HCT116 (cell line): ENCODE measurements at regions not wholly inside any gene's neighbourhood (a gene's known extent, or its start where the extent isn't known, plus 50 kb on each side); places are given as distances from the start of the nearest gene placed in this dataset.

Experiments used
- ATAC-seq: fragments of 200-7000 bp; cut with Tn5 transposase; 2 replicates; pipeline ENCODE4 v1.9.1; 2020; ENCODE audit warnings: mild to moderate bottlenecking, moderate library complexity
- BruUV-seq: library from RNA; stranded (reverse); fragments of 400-500 nt; replicated peaks from 2 replicates; lab custom pipeline; 2021; lab: Mats Ljungman, UMichigan
- CTCF ChIA-PET: fragments of 300-600 bp; sonication (Branson Sonifier 250); formaldehyde crosslinking; loops from one replicate; lab custom pipeline; 2021; ENCODE audit warnings: antibody characterized with exemption; lab: Charles Lee
- POLR2A ChIA-PET: fragments of 300-600, 350-600 bp; sonication (Branson Sonifier 250); formaldehyde crosslinking; loops from one replicate; lab custom pipeline; 2021; ENCODE audit warnings: antibody characterized with exemption; lab: Charles Lee
- RAD21 ChIA-PET, 2 experiments: fragments of 300-600 bp; sonication (Branson Sonifier 250); formaldehyde crosslinking; loops; one replicate each; lab custom pipeline; 2023; ENCODE audit warnings: low total read pairs in 2 of 2; ENCODE audit not compliant: uncharacterized antibody in 2 of 2, unreplicated experiment in 2 of 2, low non-redundant PET in 1 of 2; lab: Charles Lee
- DNase-seq: peaks from one replicate; pipeline ENCODE4 v3.0.0-alpha.2; 2010; ENCODE audit warnings: low read depth, low spot score
- H2AFZ ChIP-seq: fragments of 200-600 bp; shearing (Covaris generic), sonication (generic); 2 replicates; pipeline ENCODE4 v1.6.1; 2017; ENCODE audit warnings: low read depth, mixed run types, mixed read lengths, antibody characterized with exemption, low read length; ENCODE audit not compliant: poor library complexity, severe bottlenecking
- H3K27ac ChIP-seq: 2 replicates; pipeline ENCODE4 v1.5.1; 2012; ENCODE audit warnings: low read depth, low read length
- H3K27me3 ChIP-seq: fragments of 200-600 bp; sonication (generic); 2 replicates; pipeline ENCODE4 v1.6.1; 2016; ENCODE audit warnings: mixed run types, low read length, mixed read lengths; ENCODE audit not compliant: insufficient read depth
- H3K36me3 ChIP-seq, 2 experiments: fragments of 200-500 bp in 1 of 2; fragments of 200-600 bp in 1 of 2; sonication (Bioruptor generic) in 1 of 2; sonication (generic) in 1 of 2; 2 replicates each; pipeline versions ENCODE4 v1.5.1 to v1.6.1; 2014 to 2016; ENCODE audit warnings: low read length in 2 of 2, inconsistent platforms in 1 of 2, mixed read lengths in 1 of 2, mixed run types in 1 of 2; ENCODE audit not compliant: insufficient read depth in 2 of 2, control insufficient read depth in 1 of 2
- H3K4me1 ChIP-seq, 2 experiments: fragments of 200-600 bp in 1 of 2; sonication (generic) in 1 of 2; 2 replicates each; pipeline versions ENCODE4 v1.5.1 to v1.6.1; 2012 to 2017; ENCODE audit warnings: low read length in 2 of 2, inconsistent platforms in 1 of 2, mild to moderate bottlenecking in 1 of 2, mixed read lengths in 1 of 2, mixed run types in 1 of 2, moderate library complexity in 1 of 2; ENCODE audit not compliant: insufficient read depth in 2 of 2, control insufficient read depth in 1 of 2
- H3K4me2 ChIP-seq: fragments of 200-600 bp; sonication (generic); 2 replicates; pipeline ENCODE4 v1.6.1; 2017; ENCODE audit warnings: mixed run types, low read length, mixed read lengths
- H3K4me3 ChIP-seq, 2 experiments: fragments of 200-600 bp in 1 of 2; sonication (generic) in 1 of 2; replicated peaks in 1 of 2; 2 replicates each; pipeline ENCODE4 v1.5.1; 2011 to 2016; ENCODE audit warnings: low read length in 2 of 2, control low read depth in 1 of 2, low read depth in 1 of 2, mild to moderate bottlenecking in 1 of 2, mixed read lengths in 1 of 2, mixed run types in 1 of 2
- H3K79me2 ChIP-seq: fragments of 200-600 bp; sonication (generic); 2 replicates; pipeline ENCODE4 v1.6.1; 2017; ENCODE audit warnings: mild to moderate bottlenecking, mixed run types, low read length, moderate library complexity, mixed read lengths; ENCODE audit not compliant: insufficient read depth
- H3K9ac ChIP-seq: fragments of 200-600 bp; sonication (generic); 2 replicates; pipeline ENCODE4 v1.6.1; 2016; ENCODE audit warnings: low read length, mixed read lengths
- H3K9me2 ChIP-seq: fragments of 200-600 bp; sonication (generic), shearing (Covaris generic); 2 replicates; pipeline ENCODE4 v1.6.1; 2017; ENCODE audit warnings: mixed run types, mild to moderate bottlenecking, moderate library complexity; ENCODE audit not compliant: insufficient read depth
- H3K9me3 ChIP-seq, 2 experiments: fragments of 200-500 bp in 1 of 2; fragments of 200-600 bp in 1 of 2; sonication (Bioruptor generic) in 1 of 2; sonication (generic) in 1 of 2; 2 replicates each; pipeline ENCODE4 v1.6.1; 2014 to 2017; ENCODE audit warnings: low read length in 2 of 2, mixed read lengths in 2 of 2, inconsistent platforms in 1 of 2, low read depth in 1 of 2, mild to moderate bottlenecking in 1 of 2, mixed run types in 1 of 2, moderate library complexity in 1 of 2; ENCODE audit not compliant: control insufficient read depth in 1 of 2, insufficient read depth in 1 of 2
- H4K20me1 ChIP-seq: fragments of 200-600 bp; sonication (generic), shearing (Covaris generic); 2 replicates; pipeline ENCODE4 v1.6.1; 2017; ENCODE audit warnings: mixed run types, mild to moderate bottlenecking, moderate library complexity; ENCODE audit not compliant: insufficient read depth
- CBX3 ChIP-seq: IDR thresholded peaks from 2 replicates; pipeline ENCODE4 v1.6.1; 2012; ENCODE audit warnings: low read depth
- CEBPB ChIP-seq: IDR thresholded peaks from 2 replicates; pipeline ENCODE4 v1.6.1; 2012; ENCODE audit warnings: low read depth
- EGR1 ChIP-seq: IDR thresholded peaks from 2 replicates; pipeline ENCODE4 v1.6.1; 2012; ENCODE audit warnings: low read depth
- EZH2 ChIP-seq: fragments of 200-600 bp; sonication (generic); IDR thresholded peaks from 2 replicates; pipeline ENCODE4 v1.6.1; 2017; ENCODE audit warnings: antibody characterized with exemption, mixed run types
- EZH2phosphoT487 ChIP-seq: fragments of 200-600 bp; IDR thresholded peaks from 2 replicates; pipeline ENCODE4 v1.6.1; 2018; ENCODE audit warnings: antibody characterized with exemption, borderline replicate concordance
- FOSL1 ChIP-seq: IDR thresholded peaks from 2 replicates; pipeline ENCODE4 v1.6.1; 2012; ENCODE audit warnings: low read depth
- JUND ChIP-seq: IDR thresholded peaks from 2 replicates; pipeline ENCODE4 v1.6.1; 2012
- POLR2A ChIP-seq: IDR thresholded peaks from 2 replicates; pipeline ENCODE4 v1.7.0; 2011; ENCODE audit warnings: borderline replicate concordance; ENCODE audit not compliant: insufficient read depth, insufficient read length; ENCODE audit errors: extremely low read depth
- POLR2AphosphoS5 ChIP-seq: IDR thresholded peaks from 2 replicates; pipeline ENCODE4 v1.6.1; 2011; ENCODE audit warnings: mild to moderate bottlenecking, low read depth, low read length, moderate library complexity
- TCF7L2 ChIP-seq: IDR thresholded peaks from 2 replicates; pipeline ENCODE4 v1.7.0; 2011; ENCODE audit warnings: borderline replicate concordance, inconsistent platforms; ENCODE audit not compliant: insufficient read depth, insufficient read length; ENCODE audit errors: extremely low read depth
- ZFX ChIP-seq: fragments of 450-650 bp; IDR thresholded peaks from 2 replicates; pipeline ENCODE4 v1.6.1; 2017
- intact Hi-C: fragments of 100-400 bp; cut with micrococcal nuclease; formaldehyde crosslinking; loops from 2 replicates; pipeline ENCODE4 v1.10.0; 2022
- TF ChIP-seq, protein P1 (sequence below): IDR thresholded peaks from 2 replicates; pipeline ENCODE4 v1.6.1; 2011; ENCODE audit warnings: mild to moderate bottlenecking, low read length, moderate library complexity; ENCODE audit not compliant: insufficient replicate concordance; ENCODE audit errors: extremely low read depth
- TF ChIP-seq, protein P2 (sequence below): IDR thresholded peaks from 2 replicates; pipeline ENCODE4 v1.6.1; 2012

DNA sequence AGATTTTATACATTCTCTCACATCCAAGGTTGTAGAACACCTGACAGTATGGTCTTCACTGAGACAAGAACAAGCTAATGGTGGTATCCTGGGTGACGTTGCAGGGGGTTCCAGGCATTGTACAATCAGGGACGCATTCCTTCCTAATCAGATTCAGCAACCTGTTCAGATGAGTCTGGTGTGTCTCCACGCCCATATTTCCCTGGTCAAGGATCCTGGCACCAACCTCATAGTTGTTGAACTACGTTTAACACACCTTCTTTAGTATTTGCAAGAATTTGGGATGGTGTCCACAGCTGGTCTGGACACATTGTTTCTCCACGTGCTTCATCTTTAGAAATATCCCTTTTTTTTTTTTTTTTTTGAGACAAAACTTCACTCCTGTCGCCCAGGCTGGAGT, 161.0 kb upstream of the CDYL start (continued):
- TF ChIP-seq, protein P1, sequence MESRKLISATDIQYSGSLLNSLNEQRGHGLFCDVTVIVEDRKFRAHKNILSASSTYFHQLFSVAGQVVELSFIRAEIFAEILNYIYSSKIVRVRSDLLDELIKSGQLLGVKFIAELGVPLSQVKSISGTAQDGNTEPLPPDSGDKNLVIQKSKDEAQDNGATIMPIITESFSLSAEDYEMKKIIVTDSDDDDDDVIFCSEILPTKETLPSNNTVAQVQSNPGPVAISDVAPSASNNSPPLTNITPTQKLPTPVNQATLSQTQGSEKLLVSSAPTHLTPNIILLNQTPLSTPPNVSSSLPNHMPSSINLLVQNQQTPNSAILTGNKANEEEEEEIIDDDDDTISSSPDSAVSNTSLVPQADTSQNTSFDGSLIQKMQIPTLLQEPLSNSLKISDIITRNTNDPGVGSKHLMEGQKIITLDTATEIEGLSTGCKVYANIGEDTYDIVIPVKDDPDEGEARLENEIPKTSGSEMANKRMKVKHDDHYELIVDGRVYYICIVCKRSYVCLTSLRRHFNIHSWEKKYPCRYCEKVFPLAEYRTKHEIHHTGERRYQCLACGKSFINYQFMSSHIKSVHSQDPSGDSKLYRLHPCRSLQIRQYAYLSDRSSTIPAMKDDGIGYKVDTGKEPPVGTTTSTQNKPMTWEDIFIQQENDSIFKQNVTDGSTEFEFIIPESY, result no peak
- TF ChIP-seq EZH2phosphoT487 (no peak), TCF7L2 (no peak), CBX3 (no peak), FOSL1 (no peak), POLR2A (no peak), POLR2AphosphoS5 (no peak)

DNA sequence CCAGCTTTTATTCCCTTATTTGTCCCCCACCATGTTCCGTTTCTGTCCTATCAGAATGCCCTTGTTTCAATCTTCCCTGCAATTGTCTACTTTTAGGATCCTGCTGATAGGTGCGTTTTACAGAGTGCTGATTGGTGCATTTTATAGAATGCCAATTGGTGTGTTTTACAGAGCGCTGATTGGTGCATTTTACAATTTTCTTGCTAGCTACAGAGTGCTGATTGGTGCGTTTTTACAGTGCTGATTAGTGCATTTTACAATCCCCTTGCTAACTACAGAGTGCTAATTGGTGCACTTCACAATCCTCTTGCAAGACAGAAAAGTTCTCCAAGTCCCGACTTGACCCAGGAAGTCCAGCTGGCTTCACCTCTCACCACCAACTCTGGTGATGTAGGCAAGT, 161.6 kb upstream of the CDYL start:
- ChIA-PET POLR2A (no interaction called here), CTCF (no interaction called here), RAD21 (no interaction called here)
- intact Hi-C loops, result no loop called here
- H3K36me3 ChIP-seq, result no peaks in the 10 kb centered on the region
- H3K9ac ChIP-seq, result no peak overlapping the region
- H2AFZ ChIP-seq, result no peak overlapping the region
- no peaks in the 10 kb centered on the region for H3K4me1 ChIP-seq
- BruUV-seq, result no TSS peak
- no peak overlapping the region for H3K4me2 ChIP-seq
- no peak for TF ChIP-seq EGR1
- no peak for TF ChIP-seq CEBPB
- no peak for TF ChIP-seq ZFX
- TF ChIP-seq POLR2AphosphoS5, result no peak
- TF ChIP-seq, protein P2, sequence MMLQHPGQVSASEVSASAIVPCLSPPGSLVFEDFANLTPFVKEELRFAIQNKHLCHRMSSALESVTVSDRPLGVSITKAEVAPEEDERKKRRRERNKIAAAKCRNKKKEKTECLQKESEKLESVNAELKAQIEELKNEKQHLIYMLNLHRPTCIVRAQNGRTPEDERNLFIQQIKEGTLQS, result no peak
- TF ChIP-seq JUND, result no peak
- TF ChIP-seq POLR2A, result no peak
- TF ChIP-seq TCF7L2, result no peak
- no peak for TF ChIP-seq EZH2
- no peaks in the 10 kb centered on the region for H3K9me3 ChIP-seq
- H3K27me3 ChIP-seq, result peaks cover 23% of the 10 kb centered on the region; the same call in 1 of the 2 replicates
- no peaks in the 10 kb centered on the region for H3K9me2 ChIP-seq
- ATAC-seq, result no peak
- H3K79me2 ChIP-seq, result no peaks in the 10 kb centered on the region
- H3K4me3 ChIP-seq, result no peak overlapping the region
- H3K27ac ChIP-seq, result no peak overlapping the region
- no peak for DNase-seq
- H4K20me1 ChIP-seq, result no peaks in the 10 kb centered on the region
